HG02610 (cell line): ENCODE measurements at regions not wholly inside any gene's neighbourhood (a gene's known extent, or its start where the extent isn't known, plus 50 kb on each side); places are given as distances from the start of the nearest gene placed in this dataset.

ENCODE experiments used
- ATAC-seq: cut with Tn5 transposase; IDR thresholded peaks from one replicate; pipeline ENCODE4 v1.9.1; 2021; ENCODE audit warnings: mild to moderate bottlenecking, moderate library complexity; ENCODE audit not compliant: unreplicated experiment

GRCh38 chr11:116234989-116235568, 537.7 kb downstream of the BUD13 start:
- ATAC-seq = no peak

DNA sequence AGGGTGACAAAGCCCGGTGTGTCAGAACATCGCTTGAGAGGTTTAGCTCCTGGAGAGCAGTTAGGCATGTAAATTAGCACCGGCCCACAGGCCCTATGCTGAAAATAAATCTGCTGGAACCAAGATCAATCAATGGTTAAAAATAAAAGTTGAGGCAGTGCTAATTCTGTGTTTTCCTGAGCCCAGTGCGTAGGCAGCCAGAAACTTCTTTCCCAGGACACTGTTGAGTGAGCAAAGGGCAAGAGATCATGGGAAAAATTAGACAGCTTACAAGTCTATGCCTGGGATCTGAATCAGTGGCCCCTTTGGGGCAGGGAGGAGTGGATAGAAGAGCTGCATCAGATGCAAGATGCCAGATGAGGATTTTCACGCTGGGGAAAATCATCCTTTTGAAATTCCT, 539.2 kb downstream of the BUD13 start:
- no peak for ATAC-seq

DNA sequence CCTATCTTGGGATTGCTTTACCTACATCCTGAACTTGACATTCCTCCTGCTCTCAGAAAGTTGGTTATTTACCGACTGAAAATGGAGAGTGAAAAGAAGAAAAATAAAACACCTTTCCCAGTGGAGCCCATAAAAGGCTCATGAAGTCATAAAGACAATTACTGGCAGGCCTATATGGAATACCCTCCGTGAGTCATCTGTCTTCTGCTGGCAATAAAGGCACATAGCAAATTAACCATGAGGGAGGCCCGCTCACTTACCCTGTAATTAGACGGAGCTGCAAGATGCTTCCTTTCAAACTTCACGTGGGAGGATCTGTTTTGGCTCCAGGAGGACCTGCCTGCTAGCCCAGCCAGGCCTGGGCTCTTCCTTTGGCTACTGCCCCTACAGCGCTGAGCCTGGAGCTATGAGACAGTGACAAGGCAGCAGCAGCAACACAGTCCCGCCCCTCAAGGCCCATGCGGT, 540.4 kb downstream of the BUD13 start:
- no peak for ATAC-seq

GRCh38 chr11:116231543-116231942, 541.2 kb downstream of the BUD13 start:
- no peak for ATAC-seq

- ATAC-seq = no peak
Observed at GRCh38 chr11:116230438-116230837, 542.3 kb downstream of the BUD13 start.

DNA sequence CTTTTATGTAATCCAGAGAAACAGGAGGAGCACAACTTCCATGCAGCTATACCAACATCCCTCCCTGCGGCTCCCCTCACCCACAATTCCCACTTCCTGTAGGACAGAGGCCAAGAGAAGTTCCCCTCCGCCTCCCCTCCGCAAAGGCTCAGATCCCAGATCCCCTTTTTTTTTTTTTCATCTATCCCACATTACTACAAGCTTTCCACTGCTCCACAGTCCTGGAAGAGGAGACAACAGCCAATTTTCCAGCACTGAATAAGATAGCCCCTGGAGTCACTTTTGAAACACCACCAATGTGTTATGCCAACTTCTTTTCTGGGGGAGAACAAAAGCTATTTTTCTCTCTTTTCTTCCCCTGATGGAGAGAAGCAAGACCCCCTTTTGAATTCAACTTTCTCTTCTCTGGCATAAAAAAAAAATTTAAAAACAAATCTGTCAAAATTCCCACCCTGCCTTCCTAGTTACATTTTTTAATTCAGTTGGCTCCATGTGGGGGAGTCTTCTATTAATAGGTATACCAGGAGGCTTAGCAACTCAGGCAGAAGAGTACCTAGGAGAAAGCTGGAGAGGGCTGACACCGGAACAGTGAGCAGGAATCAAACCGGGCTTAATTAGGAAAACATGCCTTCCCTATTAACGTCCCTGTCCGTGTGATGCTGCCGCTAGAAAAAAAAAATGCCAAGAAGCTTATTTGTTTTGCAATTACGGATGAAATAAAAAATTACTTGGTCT, 543.4 kb downstream of the BUD13 start:
- no peak for ATAC-seq

GRCh38 chr11:116226731-116227130, 546.1 kb downstream of the BUD13 start:
- no peak for ATAC-seq

DNA sequence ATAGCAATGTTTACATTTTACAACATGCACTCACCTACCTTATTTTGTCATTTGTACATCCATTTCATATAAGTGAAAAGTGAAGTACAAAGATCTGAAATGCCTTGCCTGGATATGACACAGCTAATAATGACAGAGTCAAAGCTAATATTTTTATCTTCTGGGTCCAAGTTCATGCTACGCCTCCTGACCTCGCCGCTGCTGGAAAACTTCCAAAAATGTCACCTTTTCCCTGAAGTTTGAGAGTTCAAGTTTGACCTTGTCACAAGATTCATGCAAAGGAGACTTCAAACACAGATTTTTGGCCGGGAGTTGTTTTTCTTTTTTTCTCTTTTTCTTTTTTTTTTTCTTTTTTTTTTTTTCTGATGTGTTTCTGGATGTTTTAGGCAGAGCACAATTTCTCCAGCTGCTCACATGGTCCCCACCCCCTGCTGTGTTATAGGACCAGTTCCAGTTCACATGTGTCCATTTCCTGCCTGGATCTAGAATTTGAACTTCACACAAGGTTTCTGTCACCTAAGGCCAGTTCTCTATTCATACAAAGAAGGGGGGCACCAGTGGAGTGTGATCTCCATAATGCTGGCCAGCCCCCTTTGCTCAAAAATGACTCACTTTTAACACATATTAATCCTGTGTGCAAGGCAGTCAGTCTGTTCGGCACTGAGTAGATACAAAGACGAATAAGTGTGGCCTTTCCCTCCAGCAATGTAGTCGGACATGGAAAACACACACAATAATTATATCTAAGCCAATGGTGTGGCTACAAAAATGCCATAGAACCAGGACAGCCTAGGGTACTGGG, 546.8 kb downstream of the BUD13 start:
- ATAC-seq = no peak

DNA sequence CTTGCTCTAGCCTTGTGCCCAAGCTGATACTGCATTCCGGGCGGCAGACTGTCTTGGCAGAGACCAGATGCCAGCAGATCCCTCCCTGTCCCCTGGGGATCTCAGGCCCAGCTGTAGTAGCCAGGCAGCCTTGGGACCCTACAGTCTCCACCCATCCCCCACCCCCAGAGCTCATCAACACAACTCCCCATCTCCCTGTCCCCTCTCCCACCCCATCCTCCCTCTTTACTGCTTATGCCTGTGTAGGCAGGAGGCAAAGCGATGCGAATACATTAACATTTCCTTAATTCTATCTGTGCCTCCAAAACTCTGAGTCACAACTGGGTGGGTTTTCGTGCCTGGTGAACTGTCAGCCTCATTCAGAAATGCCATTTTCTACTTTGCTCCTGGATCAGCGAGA, 547.6 kb downstream of the BUD13 start:
- ATAC-seq = no peak

GRCh38 chr11:116224889-116225200, 547.9 kb downstream of the BUD13 start:
- ATAC-seq = no peak

DNA sequence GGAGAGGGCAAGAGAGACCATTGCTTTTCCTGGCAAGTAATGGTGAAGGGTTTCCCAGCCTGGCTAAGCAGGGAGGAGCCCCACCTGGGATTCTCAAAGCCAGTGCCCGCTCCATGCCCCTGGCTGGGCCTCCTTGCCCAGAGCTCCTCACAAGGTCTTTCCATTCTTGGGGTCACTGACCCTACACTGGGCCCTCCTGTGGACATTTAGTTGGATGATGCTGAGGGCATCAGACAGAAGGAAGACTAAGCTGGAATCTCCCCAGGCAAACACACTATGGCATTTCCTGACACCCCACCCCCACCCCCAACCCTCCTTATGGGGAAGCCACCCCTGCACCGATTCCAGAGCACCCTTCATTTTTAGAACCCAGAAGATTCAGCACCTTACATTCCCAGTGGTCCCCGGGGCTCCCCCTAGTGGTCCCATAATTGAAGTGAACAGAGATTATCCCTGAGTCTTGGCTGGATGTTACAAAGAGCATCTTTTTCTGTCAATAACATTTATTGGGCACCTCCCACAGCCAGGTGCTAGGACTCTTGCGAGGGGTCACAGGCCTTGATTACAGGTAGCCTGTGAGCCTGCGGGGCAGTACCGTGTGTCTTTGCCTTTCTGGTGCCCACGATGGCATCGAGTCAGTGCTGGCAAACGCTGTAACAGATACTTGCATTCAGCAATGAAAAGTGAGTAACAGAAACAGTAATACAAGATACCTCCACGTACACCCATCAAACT, 548.5 kb downstream of the BUD13 start:
- ATAC-seq = no peak

GRCh38 chr11:116221351-116221750, 551.4 kb downstream of the BUD13 start:
- no peak for ATAC-seq

GRCh38 chr11:116219171-116219635, 553.6 kb downstream of the BUD13 start:
- no peak for ATAC-seq

DNA sequence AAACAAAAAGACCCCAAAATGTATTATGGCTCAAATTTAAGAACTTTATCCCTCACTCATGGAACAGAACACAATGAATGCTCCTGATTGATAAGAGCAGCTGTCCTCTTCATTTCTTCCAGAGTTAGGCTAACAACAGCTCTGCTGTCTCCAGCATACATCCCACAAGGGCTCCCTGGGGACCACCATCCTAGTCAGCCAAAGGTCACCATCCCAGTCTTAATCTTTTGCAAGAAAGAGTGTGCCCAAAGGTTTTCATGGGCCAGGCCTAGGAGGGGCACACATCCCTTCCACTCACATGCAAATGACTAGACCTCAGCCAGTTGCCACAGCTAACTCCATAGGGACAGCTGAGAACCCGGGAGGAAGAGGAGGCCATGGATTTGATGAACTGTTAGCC, 555.3 kb downstream of the BUD13 start:
- ATAC-seq = no peak

- ATAC-seq = no peak
Observed at GRCh38 chr11:116217006-116217405, 555.8 kb downstream of the BUD13 start.

GRCh38 chr11:116215471-116216113, 557.2 kb downstream of the BUD13 start:
- no peak for ATAC-seq

GRCh38 chr11:116211147-116211546, 561.6 kb downstream of the BUD13 start:
- ATAC-seq = no peak

DNA sequence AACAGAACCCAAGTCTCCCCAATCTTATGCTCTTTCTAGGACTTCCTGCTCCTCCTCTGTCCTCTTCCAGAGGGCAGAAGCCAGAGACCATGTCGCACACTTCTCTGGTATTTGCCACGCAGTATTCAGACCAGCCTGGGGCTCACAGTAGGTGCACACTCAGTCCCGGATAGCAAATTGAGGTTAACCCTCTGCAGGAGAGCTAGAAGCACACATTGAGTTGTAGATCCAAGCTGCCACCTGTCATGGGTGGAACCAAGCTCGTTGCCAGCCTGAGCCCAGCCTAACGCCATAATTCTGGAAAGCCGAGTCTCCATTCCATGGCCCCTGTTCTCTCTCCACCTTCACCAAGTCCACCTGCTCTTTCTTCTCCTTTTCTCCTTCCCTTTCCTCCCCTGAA, 562.1 kb downstream of the BUD13 start:
- no peak for ATAC-seq

DNA sequence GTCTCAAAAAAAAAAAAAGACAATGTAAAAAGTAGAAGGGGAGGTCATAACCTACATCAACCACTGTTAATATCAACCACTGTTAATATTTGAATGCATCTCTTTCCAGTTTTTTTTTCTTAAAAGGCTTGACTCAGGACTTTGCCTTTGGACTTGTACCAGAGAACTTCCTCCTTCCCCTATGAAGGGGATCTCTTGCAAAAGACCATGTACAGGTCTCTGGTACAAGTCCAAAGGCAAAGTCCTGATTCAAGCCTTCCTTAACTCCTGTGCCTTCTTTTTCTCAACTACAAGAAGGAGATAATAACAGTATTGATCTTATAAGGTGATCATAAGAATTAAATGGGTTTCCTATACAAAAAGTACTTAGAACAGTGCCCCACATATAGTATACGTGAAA, 563.5 kb downstream of the BUD13 start:
- ATAC-seq = no peak

- ATAC-seq = no peak
Observed at GRCh38 chr11:116207421-116208141, 565.2 kb downstream of the BUD13 start.
